ENCODE measurements at regions not wholly inside any gene's neighbourhood (a gene's known extent, or its start where the extent isn't known, plus 50 kb on each side); places are given as distances from the start of the nearest gene placed in this dataset.

DNA sequence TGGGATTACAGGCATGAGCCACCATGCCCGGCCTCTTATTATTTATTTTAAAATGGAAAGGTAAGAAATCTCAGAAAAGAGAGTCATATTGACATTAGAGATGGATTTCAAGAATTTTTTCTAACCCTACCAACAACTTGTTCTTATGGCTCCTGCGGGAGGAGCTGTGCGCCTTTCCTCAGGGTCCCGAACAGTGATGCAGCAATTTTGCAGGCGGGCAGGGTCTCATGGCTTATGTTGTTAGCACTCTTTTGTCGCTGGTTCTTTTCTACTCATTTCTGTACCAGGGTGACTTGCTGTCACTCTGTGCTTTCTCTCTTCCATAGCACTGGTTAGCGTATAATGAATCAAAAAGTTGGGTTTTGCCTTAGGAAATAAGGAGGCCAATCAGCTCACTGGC lies 148.8 kb upstream of the DLGAP1 start:
- ChIA-PET POLR2A (ENCODE audit: low non-redundant PET) (no interaction called here), CTCF (no interaction called here)
- BruUV-seq (replicated peaks), result no TSS peak
- Histone ChIP-seq H3K27ac (ENCODE audit: low read depth, low read length, poor library complexity, severe bottlenecking) (no peak overlapping the region), H3K27me3 (replicated peaks; ENCODE audit: insufficient read depth, low read depth, low read length, poor library complexity) (peaks cover 27% of the 10 kb centered on the region), H3K36me3 (ENCODE audit: insufficient read depth, low read length, poor library complexity, severe bottlenecking) (no peaks in the 10 kb centered on the region), H3K4me1 (ENCODE audit: insufficient read depth, low read length, poor library complexity, severe bottlenecking) (no peaks in the 10 kb centered on the region), H3K9me3 (ENCODE audit: low read depth, low read length, poor library complexity, severe bottlenecking) (no peaks in the 10 kb centered on the region), H3K4me3 (ENCODE audit: low read depth, low read length, poor library complexity, severe bottlenecking) (no peak overlapping the region)
- DNase-seq (ENCODE audit: low spot score), result no peak
- intact Hi-C loops (cut with micrococcal nuclease; ENCODE audit: unreplicated experiment), result no loop called here
- TF ChIP-seq EZH2 (IDR thresholded peaks at IDR 0.05; ENCODE audit: borderline replicate concordance, low read depth, low read length, poor library complexity, severe bottlenecking), result no peak
- TF ChIP-seq, protein P1, sequence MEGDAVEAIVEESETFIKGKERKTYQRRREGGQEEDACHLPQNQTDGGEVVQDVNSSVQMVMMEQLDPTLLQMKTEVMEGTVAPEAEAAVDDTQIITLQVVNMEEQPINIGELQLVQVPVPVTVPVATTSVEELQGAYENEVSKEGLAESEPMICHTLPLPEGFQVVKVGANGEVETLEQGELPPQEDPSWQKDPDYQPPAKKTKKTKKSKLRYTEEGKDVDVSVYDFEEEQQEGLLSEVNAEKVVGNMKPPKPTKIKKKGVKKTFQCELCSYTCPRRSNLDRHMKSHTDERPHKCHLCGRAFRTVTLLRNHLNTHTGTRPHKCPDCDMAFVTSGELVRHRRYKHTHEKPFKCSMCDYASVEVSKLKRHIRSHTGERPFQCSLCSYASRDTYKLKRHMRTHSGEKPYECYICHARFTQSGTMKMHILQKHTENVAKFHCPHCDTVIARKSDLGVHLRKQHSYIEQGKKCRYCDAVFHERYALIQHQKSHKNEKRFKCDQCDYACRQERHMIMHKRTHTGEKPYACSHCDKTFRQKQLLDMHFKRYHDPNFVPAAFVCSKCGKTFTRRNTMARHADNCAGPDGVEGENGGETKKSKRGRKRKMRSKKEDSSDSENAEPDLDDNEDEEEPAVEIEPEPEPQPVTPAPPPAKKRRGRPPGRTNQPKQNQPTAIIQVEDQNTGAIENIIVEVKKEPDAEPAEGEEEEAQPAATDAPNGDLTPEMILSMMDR (conservative IDR thresholded peaks at IDR 0.05; ENCODE audit: low read depth, low read length), result no peak

DNA sequence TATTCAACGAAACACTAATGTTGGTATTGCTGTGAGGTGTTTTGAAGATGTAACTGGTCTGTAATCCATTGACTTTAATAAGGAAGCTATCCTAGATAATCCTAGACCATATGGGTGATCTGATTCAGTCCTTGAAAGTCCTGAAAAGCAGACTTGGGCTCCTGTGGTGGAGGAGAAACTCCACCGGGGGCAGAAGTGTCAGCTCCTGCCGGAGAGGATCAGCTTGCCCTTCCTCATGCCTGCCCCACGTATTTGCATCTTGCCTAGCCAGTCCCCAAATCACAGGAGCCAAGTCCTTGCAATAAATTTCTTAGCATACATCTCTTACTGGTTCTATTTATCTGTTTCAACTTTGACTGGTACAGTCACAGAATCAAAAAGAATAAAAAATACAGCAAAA lies 144.2 kb upstream of the DLGAP1 start:
- DNase-seq (ENCODE audit: low spot score), result no peak
- no peaks in the 10 kb centered on the region for H3K9me3 ChIP-seq (ENCODE audit: low read depth, low read length, poor library complexity, severe bottlenecking)
- BruUV-seq (replicated peaks), result no TSS peak
- TF ChIP-seq EZH2 (IDR thresholded peaks at IDR 0.05; ENCODE audit: borderline replicate concordance, low read depth, low read length, poor library complexity, severe bottlenecking), result no peak
- TF ChIP-seq, protein P1 (conservative IDR thresholded peaks at IDR 0.05; ENCODE audit: low read depth, low read length), result no peak
- ChIA-PET POLR2A (ENCODE audit: low non-redundant PET) (no interaction called here), CTCF (no interaction called here)
- no peaks in the 10 kb centered on the region for H3K36me3 ChIP-seq (ENCODE audit: insufficient read depth, low read length, poor library complexity, severe bottlenecking)
- no peak overlapping the region for H3K27ac ChIP-seq (ENCODE audit: low read depth, low read length, poor library complexity, severe bottlenecking)
- H3K4me3 ChIP-seq (ENCODE audit: low read depth, low read length, poor library complexity, severe bottlenecking), result no peak overlapping the region
- H3K27me3 ChIP-seq (replicated peaks; ENCODE audit: insufficient read depth, low read depth, low read length, poor library complexity), result peaks cover 11% of the 10 kb centered on the region
- no peaks in the 10 kb centered on the region for H3K4me1 ChIP-seq (ENCODE audit: insufficient read depth, low read length, poor library complexity, severe bottlenecking)
- intact Hi-C loops (cut with micrococcal nuclease; ENCODE audit: unreplicated experiment), result no loop called here

DNA sequence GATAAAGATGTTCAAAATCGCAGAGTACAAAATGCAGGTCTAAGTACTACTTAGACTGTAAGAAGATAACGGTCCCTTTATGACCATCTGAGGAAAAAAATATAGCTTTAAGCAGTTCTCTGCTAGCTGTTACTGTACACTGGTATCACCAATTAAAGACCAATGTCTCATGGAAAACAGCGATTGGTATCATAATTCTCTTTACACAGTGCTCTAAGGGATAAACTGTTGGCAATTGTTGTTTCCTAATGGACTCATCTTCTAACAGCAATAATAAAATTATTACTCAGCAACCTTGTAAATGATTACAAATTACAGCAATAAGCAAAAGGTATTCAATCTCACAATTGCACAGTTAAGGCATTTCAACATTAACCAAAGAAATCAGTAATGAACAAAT lies 142.2 kb upstream of the DLGAP1 start:
- no peaks in the 10 kb centered on the region for H3K9me3 ChIP-seq (ENCODE audit: low read depth, low read length, poor library complexity, severe bottlenecking)
- ChIA-PET POLR2A (ENCODE audit: low non-redundant PET) (no interaction called here), CTCF (no interaction called here)
- no peaks in the 10 kb centered on the region for H3K36me3 ChIP-seq (ENCODE audit: insufficient read depth, low read length, poor library complexity, severe bottlenecking)
- TF ChIP-seq EZH2 (IDR thresholded peaks at IDR 0.05; ENCODE audit: borderline replicate concordance, low read depth, low read length, poor library complexity, severe bottlenecking), result no peak
- TF ChIP-seq, protein P1 (conservative IDR thresholded peaks at IDR 0.05; ENCODE audit: low read depth, low read length), result no peak
- no peak for DNase-seq (ENCODE audit: low spot score)
- H3K27me3 ChIP-seq (replicated peaks; ENCODE audit: insufficient read depth, low read depth, low read length, poor library complexity), result peaks cover 11% of the 10 kb centered on the region
- no peaks in the 10 kb centered on the region for H3K4me1 ChIP-seq (ENCODE audit: insufficient read depth, low read length, poor library complexity, severe bottlenecking)
- no peak overlapping the region for H3K4me3 ChIP-seq (ENCODE audit: low read depth, low read length, poor library complexity, severe bottlenecking)
- intact Hi-C loops (cut with micrococcal nuclease; ENCODE audit: unreplicated experiment), result no loop called here
- BruUV-seq (replicated peaks), result no TSS peak
- H3K27ac ChIP-seq (ENCODE audit: low read depth, low read length, poor library complexity, severe bottlenecking), result no peak overlapping the region
